Loucy (cell line): ENCODE measurements at regions not wholly inside any gene's neighbourhood (a gene's known extent, or its start where the extent isn't known, plus 50 kb on each side); places are given as distances from the start of the nearest gene placed in this dataset.

Source experiments
- EZH2phosphoT487 ChIP-seq: fragments of 200-600 bp; IDR thresholded peaks from 2 replicates; pipeline ENCODE4 v1.6.1; 2018; ENCODE audit warnings: antibody characterized with exemption, mild to moderate bottlenecking, moderate library complexity, borderline replicate concordance
- TF ChIP-seq, protein P1 (sequence below): fragments of 200-600 bp; sonication (generic); conservative IDR thresholded peaks from 2 replicates; pipeline ENCODE4 v1.5.1; 2014; ENCODE audit warnings: mild to moderate bottlenecking, antibody characterized with exemption, low read length

DNA sequence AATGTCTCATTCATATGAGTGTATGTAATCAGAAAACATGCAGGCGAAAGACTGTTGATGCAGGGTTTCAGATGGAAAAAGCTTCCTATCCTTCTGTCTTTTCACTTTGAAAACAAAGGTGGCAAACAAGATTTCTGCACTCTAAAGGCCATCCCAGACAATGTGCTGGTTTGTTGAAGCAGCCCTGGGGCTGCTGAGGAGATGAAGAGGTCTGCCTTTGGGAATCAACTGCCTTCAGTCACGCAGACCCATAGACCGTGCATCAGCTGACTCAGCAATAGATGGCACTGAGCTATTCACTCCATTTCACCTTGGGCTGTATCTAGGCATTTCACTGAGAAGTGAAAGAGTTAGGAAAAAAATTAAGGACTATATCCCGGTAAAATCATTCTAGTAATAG, 60.5 kb upstream of the C5orf46 start:
- TF ChIP-seq, protein P1, sequence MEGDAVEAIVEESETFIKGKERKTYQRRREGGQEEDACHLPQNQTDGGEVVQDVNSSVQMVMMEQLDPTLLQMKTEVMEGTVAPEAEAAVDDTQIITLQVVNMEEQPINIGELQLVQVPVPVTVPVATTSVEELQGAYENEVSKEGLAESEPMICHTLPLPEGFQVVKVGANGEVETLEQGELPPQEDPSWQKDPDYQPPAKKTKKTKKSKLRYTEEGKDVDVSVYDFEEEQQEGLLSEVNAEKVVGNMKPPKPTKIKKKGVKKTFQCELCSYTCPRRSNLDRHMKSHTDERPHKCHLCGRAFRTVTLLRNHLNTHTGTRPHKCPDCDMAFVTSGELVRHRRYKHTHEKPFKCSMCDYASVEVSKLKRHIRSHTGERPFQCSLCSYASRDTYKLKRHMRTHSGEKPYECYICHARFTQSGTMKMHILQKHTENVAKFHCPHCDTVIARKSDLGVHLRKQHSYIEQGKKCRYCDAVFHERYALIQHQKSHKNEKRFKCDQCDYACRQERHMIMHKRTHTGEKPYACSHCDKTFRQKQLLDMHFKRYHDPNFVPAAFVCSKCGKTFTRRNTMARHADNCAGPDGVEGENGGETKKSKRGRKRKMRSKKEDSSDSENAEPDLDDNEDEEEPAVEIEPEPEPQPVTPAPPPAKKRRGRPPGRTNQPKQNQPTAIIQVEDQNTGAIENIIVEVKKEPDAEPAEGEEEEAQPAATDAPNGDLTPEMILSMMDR = no peak
- TF ChIP-seq EZH2phosphoT487 = no peak
